ENCODE measurements at regions not wholly inside any gene's neighbourhood (a gene's known extent, or its start where the extent isn't known, plus 50 kb on each side); places are given as distances from the start of the nearest gene placed in this dataset.

DNA sequence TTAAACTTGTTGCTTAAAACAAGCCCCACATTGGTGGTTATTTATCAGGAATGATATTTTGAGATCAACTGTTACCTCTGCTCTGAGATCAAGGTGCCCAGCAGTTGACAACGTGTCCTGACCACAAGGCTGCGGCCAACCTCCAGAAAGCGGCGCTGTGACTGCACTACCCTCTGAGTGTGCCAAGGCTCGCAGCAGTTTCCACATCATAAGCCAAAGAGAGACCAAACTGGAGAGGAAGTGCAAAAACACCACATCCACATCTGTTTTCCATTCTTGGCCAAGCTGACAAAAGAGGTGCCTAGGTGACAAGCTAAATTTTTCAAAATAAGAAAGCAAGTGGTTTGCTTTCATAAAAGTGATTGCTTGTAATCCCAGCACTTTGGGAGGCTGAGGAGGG, 410.8 kb upstream of the POU3F3 start:
- Histone ChIP-seq H4K20me1 (ENCODE audit: low read depth) (no peaks in the 10 kb centered on the region), H3F3A (ENCODE audit: low read depth) (no peaks in the 10 kb centered on the region), H3K9ac (no peak overlapping the region), H3K79me2 (ENCODE audit: low read depth) (no peaks in the 10 kb centered on the region), H3K27me3 (no peaks in the 10 kb centered on the region), H3K9me3 (ENCODE audit: low read depth) (no peaks in the 10 kb centered on the region), H3K4me1 (no peaks in the 10 kb centered on the region), H3K4me2 (no peak overlapping the region), H3K27ac (no peak overlapping the region), H2AFZ (replicated peaks) (no peak overlapping the region), H3K4me3 (no peak overlapping the region), H3K36me3 (no peaks in the 10 kb centered on the region)
- no peaks in the 10 kb centered on the region for H3K27me3 Mint-ChIP-seq (ENCODE audit: insufficient read depth, low read depth)
- peaks cover 7% of the 10 kb centered on the region for H3K4me1 Mint-ChIP-seq
- TF ChIP-seq, protein P1, sequence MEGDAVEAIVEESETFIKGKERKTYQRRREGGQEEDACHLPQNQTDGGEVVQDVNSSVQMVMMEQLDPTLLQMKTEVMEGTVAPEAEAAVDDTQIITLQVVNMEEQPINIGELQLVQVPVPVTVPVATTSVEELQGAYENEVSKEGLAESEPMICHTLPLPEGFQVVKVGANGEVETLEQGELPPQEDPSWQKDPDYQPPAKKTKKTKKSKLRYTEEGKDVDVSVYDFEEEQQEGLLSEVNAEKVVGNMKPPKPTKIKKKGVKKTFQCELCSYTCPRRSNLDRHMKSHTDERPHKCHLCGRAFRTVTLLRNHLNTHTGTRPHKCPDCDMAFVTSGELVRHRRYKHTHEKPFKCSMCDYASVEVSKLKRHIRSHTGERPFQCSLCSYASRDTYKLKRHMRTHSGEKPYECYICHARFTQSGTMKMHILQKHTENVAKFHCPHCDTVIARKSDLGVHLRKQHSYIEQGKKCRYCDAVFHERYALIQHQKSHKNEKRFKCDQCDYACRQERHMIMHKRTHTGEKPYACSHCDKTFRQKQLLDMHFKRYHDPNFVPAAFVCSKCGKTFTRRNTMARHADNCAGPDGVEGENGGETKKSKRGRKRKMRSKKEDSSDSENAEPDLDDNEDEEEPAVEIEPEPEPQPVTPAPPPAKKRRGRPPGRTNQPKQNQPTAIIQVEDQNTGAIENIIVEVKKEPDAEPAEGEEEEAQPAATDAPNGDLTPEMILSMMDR (IDR thresholded peaks at IDR 0.05) = no peak
- TF ChIP-seq EZH2phosphoT487 (IDR thresholded peaks at IDR 0.05) (no peak), EZH2 (IDR thresholded peaks at IDR 0.05) (no peak)
- no peak overlapping the region for H3K4me3 Mint-ChIP-seq
- no peak for DNase-seq (ENCODE audit: low spot score)
- H3K36me3 Mint-ChIP-seq = peaks cover 4% of the 10 kb centered on the region
- no peak overlapping the region for H3K27ac Mint-ChIP-seq
- peaks cover 17% of the 10 kb centered on the region for H3K9me3 Mint-ChIP-seq

DNA sequence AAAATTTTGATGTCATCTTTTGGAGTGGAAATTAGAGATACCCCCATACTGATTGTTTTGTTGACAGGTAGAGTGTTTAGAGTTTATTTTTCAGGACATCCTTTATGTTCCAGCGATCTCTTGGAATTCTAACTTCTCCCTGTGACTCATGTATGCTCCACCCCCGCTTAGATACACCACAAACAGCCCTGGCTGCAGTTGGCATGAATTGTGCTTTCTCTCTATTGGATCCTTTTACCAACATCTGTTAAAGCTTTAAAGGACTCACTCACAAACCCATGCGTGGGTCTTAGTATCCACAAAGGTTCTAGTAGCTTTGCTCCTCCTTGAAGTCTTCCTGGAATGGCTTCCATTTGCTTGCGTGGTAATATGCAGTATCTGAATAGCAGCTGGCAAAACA, 409.5 kb upstream of the POU3F3 start:
- peaks cover 15% of the 10 kb centered on the region for H3K9me3 Mint-ChIP-seq
- DNase-seq (ENCODE audit: low spot score) = no peak
- Histone ChIP-seq H3K4me2 (no peak overlapping the region), H3K36me3 (no peaks in the 10 kb centered on the region), H3F3A (ENCODE audit: low read depth) (no peaks in the 10 kb centered on the region), H3K4me3 (no peak overlapping the region), H3K79me2 (ENCODE audit: low read depth) (no peaks in the 10 kb centered on the region), H3K9me3 (ENCODE audit: low read depth) (no peaks in the 10 kb centered on the region), H3K9ac (no peak overlapping the region), H3K27me3 (no peaks in the 10 kb centered on the region), H3K27ac (no peak overlapping the region), H2AFZ (replicated peaks) (no peak overlapping the region), H4K20me1 (ENCODE audit: low read depth) (no peaks in the 10 kb centered on the region), H3K4me1 (no peaks in the 10 kb centered on the region)
- no peak overlapping the region for H3K27ac Mint-ChIP-seq
- TF ChIP-seq, protein P1 (IDR thresholded peaks at IDR 0.05) = no peak
- TF ChIP-seq EZH2phosphoT487 (IDR thresholded peaks at IDR 0.05) = no peak
- no peak for TF ChIP-seq EZH2 (IDR thresholded peaks at IDR 0.05)
- H3K4me3 Mint-ChIP-seq = no peak overlapping the region
- peaks cover 5% of the 10 kb centered on the region for H3K4me1 Mint-ChIP-seq
- H3K27me3 Mint-ChIP-seq (ENCODE audit: insufficient read depth, low read depth) = no peaks in the 10 kb centered on the region
- peaks cover 4% of the 10 kb centered on the region for H3K36me3 Mint-ChIP-seq

DNA sequence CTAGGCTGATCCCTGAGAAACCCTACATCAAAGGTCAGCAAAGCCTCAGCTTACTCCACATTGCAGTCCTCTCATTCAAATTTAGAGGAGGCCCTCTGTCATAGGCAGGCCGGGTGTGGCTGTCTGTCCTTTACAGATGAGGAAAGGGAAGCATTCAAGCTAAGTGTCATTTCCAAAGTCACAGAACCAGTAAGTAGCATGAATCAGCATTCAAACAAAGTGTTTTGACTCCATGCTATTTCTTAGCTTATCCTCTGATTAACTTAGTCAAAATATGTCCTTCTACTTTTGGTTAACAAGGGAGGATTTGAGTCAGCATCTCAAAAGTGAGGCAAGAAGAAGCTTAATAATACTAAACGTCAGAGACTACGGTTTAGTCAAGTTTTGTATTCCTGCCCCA, 409.0 kb upstream of the POU3F3 start:
- no peaks in the 10 kb centered on the region for H3K27me3 ChIP-seq
- H4K20me1 ChIP-seq (ENCODE audit: low read depth) = no peaks in the 10 kb centered on the region
- Mint-ChIP-seq H3K4me1 (peaks cover 5% of the 10 kb centered on the region), H3K27me3 (ENCODE audit: insufficient read depth, low read depth) (no peaks in the 10 kb centered on the region), H3K27ac (no peak overlapping the region), H3K4me3 (no peak overlapping the region), H3K36me3 (peaks cover 4% of the 10 kb centered on the region), H3K9me3 (peaks cover 15% of the 10 kb centered on the region)
- H3K9ac ChIP-seq = no peak overlapping the region
- H3K79me2 ChIP-seq (ENCODE audit: low read depth) = no peaks in the 10 kb centered on the region
- no peak overlapping the region for H2AFZ ChIP-seq (replicated peaks)
- H3K36me3 ChIP-seq = no peaks in the 10 kb centered on the region
- H3K4me1 ChIP-seq = no peaks in the 10 kb centered on the region
- no peaks in the 10 kb centered on the region for H3K9me3 ChIP-seq (ENCODE audit: low read depth)
- TF ChIP-seq, protein P1 (IDR thresholded peaks at IDR 0.05) = no peak
- no peak for TF ChIP-seq EZH2 (IDR thresholded peaks at IDR 0.05)
- TF ChIP-seq EZH2phosphoT487 (IDR thresholded peaks at IDR 0.05) = no peak
- H3K4me2 ChIP-seq = no peak overlapping the region
- H3F3A ChIP-seq (ENCODE audit: low read depth) = no peaks in the 10 kb centered on the region
- no peak for DNase-seq (ENCODE audit: low spot score)
- H3K27ac ChIP-seq = no peak overlapping the region
- H3K4me3 ChIP-seq = no peak overlapping the region

Data from neural progenitor cell (in vitro differentiated cells).